GM18909 (cell line): ENCODE measurements at regions not wholly inside any gene's neighbourhood (a gene's known extent, or its start where the extent isn't known, plus 50 kb on each side); places are given as distances from the start of the nearest gene placed in this dataset.

Experiments used
- ATAC-seq: cut with Tn5 transposase; IDR thresholded peaks from one replicate; pipeline ENCODE4 v1.9.1; 2021; ENCODE audit warnings: mild to moderate bottlenecking; ENCODE audit not compliant: unreplicated experiment, poor library complexity

DNA sequence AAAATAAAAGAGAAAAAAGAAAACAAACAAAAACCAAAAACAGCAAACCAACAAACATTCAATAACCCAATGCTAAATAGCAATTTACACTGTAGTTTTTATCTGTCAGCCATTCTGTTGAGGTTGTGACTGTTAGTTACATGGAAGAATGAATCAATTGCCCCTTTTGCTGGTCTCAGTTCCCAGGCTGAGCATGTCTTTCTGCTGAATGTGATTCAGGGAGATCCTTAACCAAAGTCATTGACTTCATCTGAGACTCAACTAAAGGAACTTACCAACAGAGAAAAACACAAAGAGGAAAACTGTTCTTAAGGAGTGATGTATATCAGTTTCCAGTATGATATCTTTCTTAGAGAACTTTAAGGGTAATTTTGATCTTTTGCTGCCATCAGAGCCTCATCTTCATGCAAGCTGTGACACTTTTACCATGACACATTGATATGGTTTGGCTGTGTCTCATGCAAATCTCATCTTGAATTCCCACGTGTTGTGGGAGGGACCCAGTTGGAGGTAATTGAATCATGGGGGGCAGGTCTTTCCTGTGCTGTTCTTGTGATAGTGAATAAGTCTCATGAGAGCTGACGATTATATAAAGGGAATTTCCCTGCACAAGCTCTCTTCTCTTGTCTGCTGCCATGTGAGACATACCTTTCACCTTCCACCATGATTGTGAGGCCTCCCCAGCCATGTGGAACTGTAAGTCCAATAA lies 469.8 kb downstream of the KIF20B start:
- no peak for ATAC-seq

- ATAC-seq, result no peak
Observed at GRCh38 chr10:90174531-90174930, 473.1 kb downstream of the KIF20B start.

DNA sequence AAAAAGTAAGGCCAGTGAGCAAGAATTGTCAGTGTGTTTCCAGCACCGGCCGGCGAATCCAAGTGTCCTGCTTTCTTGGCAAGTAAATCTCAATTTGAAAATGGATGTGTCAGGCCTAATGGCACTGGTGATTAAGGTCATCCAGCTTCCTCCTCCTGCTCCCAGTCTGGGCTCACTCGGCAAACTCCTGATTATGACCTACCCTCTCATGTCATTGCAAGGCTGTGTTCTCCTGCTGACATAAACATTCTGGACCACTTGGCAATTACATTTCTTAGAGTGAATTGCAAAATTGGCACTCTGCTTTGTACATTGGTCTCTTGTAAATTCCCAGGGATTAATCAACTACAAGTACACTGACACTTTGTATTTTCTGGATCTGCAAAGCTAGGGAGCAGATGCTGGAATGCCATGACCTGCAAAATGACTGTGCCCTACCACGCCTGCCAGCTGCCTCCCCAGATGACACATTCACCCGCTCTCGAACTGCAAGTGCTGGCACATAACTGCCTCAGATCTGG lies 473.8 kb downstream of the KIF20B start:
- no peak for ATAC-seq

- no peak for ATAC-seq
Observed at GRCh38 chr10:90179696-90180407, 478.5 kb downstream of the KIF20B start.

DNA sequence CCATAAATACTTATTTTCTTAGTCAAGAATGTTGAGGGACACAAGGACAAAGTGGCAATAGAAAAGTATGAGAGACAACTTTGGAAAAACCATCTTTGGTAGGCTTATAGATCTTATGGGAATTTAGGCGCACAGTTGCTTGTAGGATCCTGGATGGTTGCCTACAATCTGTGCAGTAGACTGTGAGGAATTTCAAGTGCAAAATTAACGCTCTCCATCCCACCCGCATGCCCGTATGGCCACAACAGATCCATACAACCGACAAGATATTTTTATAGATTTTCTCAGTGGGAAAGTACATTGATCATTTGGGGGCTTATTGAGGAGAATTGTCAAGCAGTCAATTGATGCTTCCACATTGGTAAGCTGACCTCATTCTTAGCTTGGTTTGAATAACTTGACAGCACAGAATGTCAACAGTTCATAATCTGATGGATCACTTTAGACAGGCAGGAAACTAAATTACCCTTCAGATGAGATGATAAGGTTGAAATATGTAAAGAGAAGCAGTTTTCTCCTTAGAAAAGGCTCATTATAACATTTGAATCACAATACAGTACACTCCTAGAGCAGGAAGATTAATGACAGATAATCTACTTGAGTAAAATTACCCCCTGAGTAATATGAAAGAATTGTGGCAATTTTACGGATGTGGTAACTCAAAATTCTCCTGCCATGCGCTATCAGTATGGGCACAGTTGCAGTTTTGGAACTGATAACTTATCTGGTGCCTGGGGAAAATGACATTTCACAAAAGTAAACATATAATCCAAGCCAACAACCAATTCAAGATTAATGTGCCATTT lies 479.7 kb downstream of the KIF20B start:
- ATAC-seq, result no peak

DNA sequence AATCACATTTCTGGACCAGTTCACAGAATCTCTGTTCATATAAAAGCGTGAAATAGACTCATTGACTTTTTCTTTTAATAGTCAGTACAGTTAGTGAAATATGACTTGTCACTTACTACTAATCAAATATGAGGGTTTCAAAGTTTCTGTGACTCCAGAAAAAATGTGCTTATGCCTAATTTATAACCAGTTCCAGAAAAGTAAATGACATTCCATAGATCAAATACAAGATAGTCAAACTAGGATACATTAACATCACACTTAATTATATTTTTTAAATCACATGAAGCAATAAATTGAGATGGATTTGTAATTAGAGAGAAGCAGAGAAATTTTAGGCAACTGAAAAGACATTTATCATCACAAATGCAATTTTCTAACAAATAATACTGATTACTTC lies 491.4 kb downstream of the KIF20B start:
- no peak for ATAC-seq

DNA sequence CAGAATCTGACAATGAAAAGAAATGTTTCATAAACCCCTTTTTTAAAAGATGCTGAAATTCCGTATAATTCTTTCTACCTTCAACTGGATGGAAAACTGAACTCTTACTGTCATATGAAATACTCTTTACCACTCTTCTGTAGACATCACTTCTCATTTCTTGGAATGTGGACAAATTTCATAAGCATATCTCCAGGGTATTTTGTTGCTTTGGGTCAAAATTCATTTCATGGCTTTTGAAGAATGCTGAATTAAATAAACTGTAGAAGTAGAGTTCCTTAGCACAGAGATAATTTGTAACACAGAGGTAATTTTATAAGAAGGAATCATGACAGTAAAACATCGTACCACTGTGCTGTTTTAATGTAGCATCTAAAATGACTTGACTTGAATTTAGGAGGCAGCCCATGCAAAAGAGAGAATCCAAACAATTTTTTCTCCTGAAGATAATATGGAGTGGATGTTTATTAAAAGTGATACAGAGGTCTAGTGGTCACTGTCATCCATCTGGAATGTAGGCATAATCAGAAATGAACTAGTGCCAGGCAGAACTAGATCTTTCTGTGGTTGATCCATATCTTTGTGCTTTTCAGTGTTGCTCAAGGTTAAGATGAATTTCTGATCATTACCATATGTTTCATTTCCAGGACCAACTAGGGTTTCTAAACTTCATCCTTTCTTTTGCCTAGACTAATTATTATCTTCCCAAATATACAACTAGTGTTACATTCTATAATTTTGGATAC lies 492.0 kb downstream of the KIF20B start:
- ATAC-seq, result no peak

DNA sequence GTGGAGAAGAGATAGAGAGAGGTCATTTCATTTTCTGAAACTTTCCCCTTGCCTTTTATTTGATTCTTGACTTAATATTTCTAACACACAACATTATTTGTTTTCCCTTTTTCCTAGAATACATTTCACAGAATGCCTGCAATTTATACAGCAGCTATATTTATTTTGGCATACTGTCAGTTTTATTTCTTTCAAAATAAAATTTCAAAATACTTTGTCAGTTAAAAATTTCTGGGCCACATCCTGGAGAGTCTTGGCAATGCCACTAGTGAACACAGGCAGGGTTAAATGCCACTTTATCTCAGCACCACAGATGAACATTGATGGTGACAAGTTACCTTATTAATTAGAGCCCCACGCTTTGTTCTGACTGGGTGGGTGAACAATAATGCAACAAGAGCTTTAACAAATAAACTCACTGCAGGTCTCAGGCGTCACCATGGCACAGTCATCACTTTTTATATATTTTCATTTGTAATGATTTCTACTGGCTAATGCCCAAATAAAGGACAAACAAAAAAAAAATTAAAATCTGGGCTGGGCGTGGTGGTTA lies 494.0 kb downstream of the KIF20B start:
- ATAC-seq, result no peak

DNA sequence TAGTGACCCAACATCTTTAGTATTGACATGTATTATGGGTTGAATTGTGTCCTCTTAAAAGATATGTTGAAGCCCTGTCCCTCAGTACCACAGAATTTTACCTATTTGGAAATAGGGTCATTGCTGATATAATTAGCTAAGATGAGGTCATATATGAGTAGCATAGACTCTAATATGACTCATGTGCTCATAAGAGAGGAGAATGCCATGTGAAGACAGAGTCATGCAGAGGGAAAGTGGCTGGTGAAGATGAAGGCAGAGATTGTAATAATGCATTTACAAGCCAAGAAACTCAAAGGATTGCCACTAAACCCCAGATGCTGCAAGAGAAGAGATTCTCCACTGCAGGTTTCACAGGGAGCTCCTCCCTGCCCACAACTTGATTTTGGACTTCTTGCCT lies 496.4 kb downstream of the KIF20B start:
- ATAC-seq, result no peak

DNA sequence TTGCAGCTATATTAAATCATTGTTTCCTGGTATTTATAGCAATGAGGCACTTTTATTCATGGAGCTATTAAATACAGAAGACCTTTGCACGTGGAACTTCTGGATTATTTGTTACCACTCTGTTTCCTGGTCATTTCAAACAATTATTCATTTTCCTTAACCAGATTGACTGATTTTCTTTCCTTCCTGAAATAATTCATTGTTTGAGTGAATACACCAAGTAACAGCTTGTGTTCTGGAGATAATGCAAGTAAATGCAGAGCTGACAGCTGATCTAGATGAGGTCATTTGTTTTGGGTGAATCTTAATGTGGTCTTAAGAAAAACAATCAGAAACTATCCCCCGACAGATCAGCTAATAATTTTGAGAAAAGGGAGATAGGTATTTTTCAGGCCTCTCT lies 497.7 kb downstream of the KIF20B start:
- no peak for ATAC-seq

DNA sequence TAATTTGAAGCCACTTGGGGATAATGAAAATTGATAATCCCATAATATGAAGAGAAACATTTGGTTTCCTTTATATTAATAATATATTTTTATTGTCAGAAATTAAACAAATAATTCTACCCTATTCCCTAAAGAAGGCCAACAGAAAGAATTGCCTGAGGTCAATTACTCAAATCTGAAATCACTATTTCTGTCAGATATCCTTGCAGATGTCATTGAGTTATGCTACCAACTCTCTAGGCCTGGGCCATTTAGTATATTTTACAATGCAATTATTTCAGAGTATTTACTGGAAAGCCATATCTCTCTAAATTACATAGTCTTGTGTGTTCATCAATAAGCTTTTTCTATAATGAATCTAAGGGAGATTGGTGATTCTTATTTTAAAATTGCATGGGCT lies 498.1 kb downstream of the KIF20B start:
- ATAC-seq, result no peak

- no peak for ATAC-seq
Observed at GRCh38 chr10:90204131-90204955, 503.0 kb downstream of the KIF20B start.

- no peak for ATAC-seq
Observed at GRCh38 chr10:90204956-90205314, 503.5 kb downstream of the KIF20B start.

DNA sequence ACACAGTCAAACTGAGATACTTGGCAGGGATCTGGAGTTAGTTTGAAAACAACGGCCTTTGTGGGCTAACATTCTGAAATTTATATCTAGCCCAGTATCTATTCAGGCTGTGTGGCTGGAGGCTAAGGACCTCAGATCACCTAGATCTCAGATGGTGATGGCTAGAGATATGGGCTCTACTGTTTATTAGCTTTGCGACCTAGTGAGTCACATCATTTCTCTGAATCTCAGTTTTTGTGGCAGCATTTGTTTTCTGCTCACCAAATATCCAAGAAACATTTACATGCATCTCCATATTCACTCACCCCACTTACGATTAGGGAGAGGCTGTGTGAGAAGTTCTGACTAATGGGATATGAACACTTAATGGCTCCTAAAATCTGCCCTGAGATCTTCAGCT lies 503.9 kb downstream of the KIF20B start:
- no peak for ATAC-seq

DNA sequence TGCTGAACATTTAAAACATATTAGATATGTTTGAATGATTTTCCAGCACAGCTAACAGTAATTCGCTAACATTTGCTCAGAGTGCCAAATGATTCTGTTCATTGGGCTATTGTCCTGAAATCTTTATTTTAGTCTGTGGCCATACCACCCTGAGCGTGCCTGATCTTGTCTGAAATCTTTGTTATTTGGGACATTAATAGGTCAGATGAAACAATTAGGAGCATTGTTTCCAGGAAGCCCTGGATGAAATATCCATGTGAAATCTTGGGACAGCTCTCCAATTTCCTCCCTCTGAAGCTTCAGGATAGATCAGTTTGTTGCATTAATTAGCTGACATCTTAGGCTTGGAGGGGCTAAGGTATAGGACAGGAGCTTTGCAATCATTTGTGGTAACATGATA lies 512.0 kb downstream of the KIF20B start:
- ATAC-seq, result no peak

DNA sequence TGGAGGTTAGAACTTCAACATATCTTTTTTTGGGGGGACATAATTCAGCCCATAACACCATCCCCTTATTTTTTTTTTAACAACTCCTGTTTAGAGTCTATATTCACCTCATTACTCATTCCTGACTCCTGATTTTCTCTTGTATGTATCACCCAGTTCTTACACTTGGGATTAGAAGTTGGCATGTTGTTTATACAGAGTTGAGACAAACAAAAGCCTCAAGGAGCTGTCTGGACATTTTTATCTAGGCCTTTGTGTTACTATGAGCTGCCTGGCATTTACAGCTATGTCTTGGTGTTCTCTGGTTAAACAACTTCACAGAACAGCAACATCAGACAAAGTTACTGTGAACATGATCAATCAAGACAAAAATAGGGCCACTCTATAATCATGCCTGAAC lies 517.5 kb downstream of the KIF20B start:
- ATAC-seq, result no peak

- no peak for ATAC-seq
Observed at GRCh38 chr10:90222372-90222771, 521.0 kb downstream of the KIF20B start.

GRCh38 chr10:90222939-90223338 lies 521.5 kb downstream of the KIF20B start:
- no peak for ATAC-seq

GRCh38 chr10:90224791-90225566 lies 523.6 kb downstream of the KIF20B start:
- no peak for ATAC-seq
